SK-N-MC (cell line): ENCODE measurements at regions not wholly inside any gene's neighbourhood (a gene's known extent, or its start where the extent isn't known, plus 50 kb on each side); places are given as distances from the start of the nearest gene placed in this dataset.

Source experiments
- EZH2 ChIP-seq: fragments of 200-600 bp; sonication (generic); IDR thresholded peaks from one replicate; pipeline ENCODE4 v1.6.1; 2017; ENCODE audit warnings: antibody characterized with exemption
- FOXP2 ChIP-seq: optimal IDR thresholded peaks from 2 replicates; pipeline ENCODE3; 2011; ENCODE audit warnings: mild to moderate bottlenecking, moderate library complexity; ENCODE audit not compliant: insufficient read depth; ENCODE audit errors: extremely low read length, control extremely low read depth
- POLR2AphosphoS5 ChIP-seq: IDR thresholded peaks from 2 replicates; pipeline ENCODE4 v1.6.1; 2012; ENCODE audit warnings: mild to moderate bottlenecking, low read depth, low read length, borderline replicate concordance

DNA sequence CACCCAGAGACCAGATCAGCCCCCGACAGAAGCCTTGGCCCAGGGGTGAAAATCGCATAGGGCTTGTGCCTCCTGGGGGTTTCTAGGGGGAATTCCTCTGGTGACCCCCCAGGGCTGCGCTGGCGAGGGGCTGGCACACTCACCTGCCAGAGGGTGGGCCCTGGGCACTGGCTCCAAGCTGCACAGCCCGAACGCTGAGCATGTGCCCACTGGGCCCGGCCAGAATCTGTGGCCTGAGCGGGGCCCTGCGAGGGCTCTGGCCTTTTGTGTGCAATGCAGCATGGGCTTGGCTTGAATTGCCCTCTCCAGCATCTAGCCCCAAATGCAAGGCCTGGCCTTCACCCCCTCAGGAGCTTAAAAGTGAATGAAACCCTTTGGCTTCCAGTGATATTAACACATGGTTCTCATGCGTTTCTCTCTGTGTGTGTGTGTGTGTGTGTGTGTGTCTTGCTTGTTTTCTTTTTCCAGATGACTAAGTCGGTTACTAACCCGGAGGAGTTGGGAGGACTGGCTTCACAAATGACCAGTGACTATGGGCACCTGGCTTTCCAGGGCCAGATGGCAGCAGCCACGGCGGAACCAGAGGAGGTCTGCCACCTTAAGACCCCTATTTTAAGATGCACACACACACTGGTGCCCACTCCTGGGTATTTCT lies 259.1 kb upstream of the TPM1 start:
- no peak for TF ChIP-seq EZH2
- no peak for TF ChIP-seq POLR2AphosphoS5
- no peak for TF ChIP-seq FOXP2
